HepG2 (cell line): ENCODE measurements at regions not wholly inside any gene's neighbourhood (a gene's known extent, or its start where the extent isn't known, plus 50 kb on each side); places are given as distances from the start of the nearest gene placed in this dataset.

ENCODE experiments used
- ATAC-seq: fragments of 200-7000 bp; cut with Tn5 transposase; 3 replicates; pipeline ENCODE4 v1.9.1; 2020; ENCODE audit warnings: mild to moderate bottlenecking, moderate library complexity
- BruUV-seq: library from RNA; stranded (reverse); fragments of 400-500 nt; replicated peaks from 2 replicates; lab custom pipeline; 2021; lab: Mats Ljungman, UMichigan
- CTCF ChIA-PET: fragments of 300-600 bp; formaldehyde crosslinking; extraction: SDS; loops from one replicate; lab custom pipeline; 2021; ENCODE audit warnings: low total read pairs, inconsistent platforms, low intra/inter-chr PET ratio; lab: Yijun Ruan, JAX
- POLR2A ChIA-PET: fragments of 350-600 bp; sonication (Branson Sonifier 250); formaldehyde crosslinking; loops from one replicate; lab custom pipeline; 2020; ENCODE audit warnings: antibody characterized with exemption, inconsistent platforms; lab: Yijun Ruan, JAX
- DNase-seq: peaks from one replicate; pipeline ENCODE4 v3.0.0-alpha.2; 2015; ENCODE audit warnings: low spot score
- FAIRE-seq: peaks from 3 replicates; lab custom pipeline; 2011; peaks lifted over from hg19 to GRCh38; lab: Jason Lieb, UNC
- H2AFZ ChIP-seq: one replicate; pipeline ENCODE4 v1.6.1; 2011; ENCODE audit warnings: low read length, inconsistent platforms
- H3K27ac ChIP-seq: fragments of 300-600 bp; 3 replicates; pipeline ENCODE4 v1.8.0; 2011; ENCODE audit warnings: mixed run types, mild to moderate bottlenecking, mixed read lengths, low read length, inconsistent platforms; ENCODE audit not compliant: insufficient read depth; ENCODE audit errors: extremely low read length
- H3K27me3 ChIP-seq, 2 experiments: fragments of 200-600 bp in 1 of 2; 2 replicates in 1 of 2; 3 replicates in 1 of 2; pipeline versions ENCODE4 v1.6.0 to v1.8.0; 2011; ENCODE audit warnings: low read length in 2 of 2, mild to moderate bottlenecking in 2 of 2, moderate library complexity in 2 of 2, inconsistent platforms in 1 of 2; ENCODE audit not compliant: insufficient read depth in 2 of 2, control insufficient read depth in 1 of 2
- H3K36me3 ChIP-seq, 2 experiments: fragments of 200-600 bp in 1 of 2; replicated peaks in 1 of 2; 2 replicates in 1 of 2; 3 replicates in 1 of 2; pipeline versions ENCODE4 v1.5.1 to v1.8.0; 2011; ENCODE audit warnings: low read length in 2 of 2, inconsistent platforms in 1 of 2; ENCODE audit not compliant: insufficient read depth in 2 of 2, control insufficient read depth in 1 of 2
- H3K4me1 ChIP-seq: 2 replicates; pipeline ENCODE4 v1.5.1; 2012; ENCODE audit warnings: low read length, inconsistent platforms; ENCODE audit not compliant: insufficient read depth
- H3K4me2 ChIP-seq: 2 replicates; pipeline ENCODE4 v1.6.0; 2011; ENCODE audit warnings: low read depth, low read length, inconsistent platforms
- H3K4me3 ChIP-seq, 3 experiments: fragments of 200-600 bp in 1 of 3; sonication (generic), shearing (Covaris generic) in 1 of 3; replicated peaks in 1 of 3; 2 replicates each; pipeline ENCODE4 v1.5.1; 2011 to 2016; ENCODE audit warnings: low read length in 3 of 3, inconsistent platforms in 2 of 3, low read depth in 2 of 3, mild to moderate bottlenecking in 2 of 3, control low read depth in 1 of 3, mixed read lengths in 1 of 3; ENCODE audit not compliant: insufficient read depth in 1 of 3
- H3K79me2 ChIP-seq: one replicate; pipeline ENCODE4 v1.6.1; 2011; ENCODE audit warnings: low read length, inconsistent platforms; ENCODE audit not compliant: insufficient read depth
- H3K9ac ChIP-seq: 2 replicates; pipeline ENCODE4 v1.6.0; 2011; ENCODE audit warnings: mild to moderate bottlenecking, low read depth, low read length, inconsistent platforms; ENCODE audit not compliant: insufficient read depth
- H3K9me3 ChIP-seq: 2 replicates; pipeline ENCODE4 v1.5.1; 2012; ENCODE audit warnings: mild to moderate bottlenecking, low read length
- H4K20me1 ChIP-seq: 2 replicates; pipeline ENCODE4 v1.6.0; 2011; ENCODE audit warnings: inconsistent platforms, mild to moderate bottlenecking, low read length, moderate library complexity; ENCODE audit not compliant: insufficient read depth
- CEBPZ ChIP-seq: IDR thresholded peaks from 2 replicates; pipeline ENCODE4 v1.6.1; 2012; ENCODE audit warnings: low read length, improper control_type of control experiment
- SMARCE1 ChIP-seq: fragments of 450-650 bp; IDR thresholded peaks from 2 replicates; pipeline ENCODE4 v1.6.1; 2017; ENCODE audit warnings: borderline replicate concordance
- ZNF263 ChIP-seq: sonication (generic); formaldehyde crosslinking; IDR thresholded peaks from 2 replicates; pipeline ENCODE4 v1.4.0; 2020; ENCODE audit warnings: missing genetic modification reagents
- ZNF574 ChIP-seq: sonication (generic); formaldehyde crosslinking; IDR thresholded peaks from 2 replicates; pipeline ENCODE4 v1.4.0; 2020; ENCODE audit warnings: missing genetic modification reagents
- ZNF768 ChIP-seq: sonication (generic); formaldehyde crosslinking; IDR thresholded peaks from 2 replicates; pipeline ENCODE4 v1.4.0; 2020; ENCODE audit warnings: missing genetic modification reagents
- WGBS: methylation state at CpG from one replicate; pipeline ENCODE4 v1.1.6; 2017; ENCODE audit warnings: low lambda C conversion rate; 5-methylcytosine and 5-hydroxymethylcytosine counted together
- in situ Hi-C: cut with HindIII; loops from 2 replicates; pipeline ENCODE4 v1.10.0; 2017; ENCODE audit warnings: low pct_unique_long_range_greater_than_20kb; ENCODE audit not compliant: extremely low pct_ligation_motif_present
- intact Hi-C: fragments of 100-400 bp; cut with micrococcal nuclease; formaldehyde crosslinking; loops from one replicate; pipeline ENCODE4 v1.10.0; 2022; ENCODE audit not compliant: unreplicated experiment

GRCh38 chr7:118802726-118803125 lies 578.2 kb downstream of the ANKRD7 start:
- no peaks in the 10 kb centered on the region for H3K9me3 ChIP-seq
- in situ Hi-C loops (no loop called here), intact Hi-C loops (no loop called here)
- H4K20me1 ChIP-seq, result no peaks in the 10 kb centered on the region
- no peak overlapping the region for H3K27ac ChIP-seq
- H3K36me3 ChIP-seq, result no peaks in the 10 kb centered on the region
- H3K4me2 ChIP-seq, result no peak overlapping the region
- no peak for ATAC-seq
- FAIRE-seq, result no peak
- 44% methylated on average over 2 of the region's 2 CpGs for WGBS
- H2AFZ ChIP-seq, result no peak overlapping the region
- no TSS peak for BruUV-seq
- no peak for DNase-seq
- H3K79me2 ChIP-seq, result no peaks in the 10 kb centered on the region
- H3K4me1 ChIP-seq, result no peaks in the 10 kb centered on the region
- POLR2A ChIA-PET, result no interaction called here
- no peak overlapping the region for H3K9ac ChIP-seq
- no peak overlapping the region for H3K4me3 ChIP-seq
- TF ChIP-seq SMARCE1 (no peak), ZNF263 (no peak), ZNF768 (CRISPR knock-in tag) (no peak), CEBPZ (no peak), ZNF574 (CRISPR knock-in tag) (no peak)
- H3K27me3 ChIP-seq, result no peaks in the 10 kb centered on the region
- CTCF ChIA-PET, result no interaction called here
